GM12878 (cell line): ENCODE measurements at regions not wholly inside any gene's neighbourhood (a gene's known extent, or its start where the extent isn't known, plus 50 kb on each side); places are given as distances from the start of the nearest gene placed in this dataset.

ENCODE experiments used
- ATAC-seq: fragments of 200-7000 bp; cut with Tn5 transposase; 3 replicates; pipeline ENCODE4 v1.9.1; 2020; ENCODE audit warnings: mild to moderate bottlenecking, moderate library complexity
- BruUV-seq: library from RNA; stranded (reverse); fragments of 400-500 nt; replicated peaks from 2 replicates; lab custom pipeline; 2021; lab: Mats Ljungman, UMichigan
- CTCF ChIA-PET: fragments of 300-600 bp; sonication (Branson Sonifier 250); formaldehyde crosslinking; extraction: SDS; loops from one replicate; lab custom pipeline; 2021; ENCODE audit warnings: inconsistent platforms; lab: Yijun Ruan, JAX
- POLR2A ChIA-PET: fragments of 350-600 bp; formaldehyde crosslinking; extraction: SDS; loops from one replicate; lab custom pipeline; 2021; ENCODE audit warnings: inconsistent platforms; lab: Charles Lee
- RAD21 ChIA-PET: fragments of 300-600 bp; sonication (Branson Sonifier 250); formaldehyde crosslinking; loops from one replicate; lab custom pipeline; 2023; ENCODE audit warnings: antibody characterized with exemption; ENCODE audit not compliant: unreplicated experiment; lab: Charles Lee
- SMC1A ChIA-PET: fragments of 300-600 bp; sonication (Branson Sonifier 250); formaldehyde crosslinking; loops from one replicate; lab custom pipeline; 2023; ENCODE audit not compliant: unreplicated experiment, uncharacterized antibody; lab: Charles Lee
- DNase-seq: peaks from one replicate; pipeline ENCODE4 v3.0.0-alpha.2; 2011; ENCODE audit warnings: low read depth, low spot score
- FAIRE-seq: peaks from 3 replicates; lab custom pipeline; 2011; peaks lifted over from hg19 to GRCh38; lab: Jason Lieb, UNC
- H2AFZ ChIP-seq: 2 replicates; pipeline ENCODE4 v1.6.0; 2011; ENCODE audit warnings: low read depth, low read length, control low read depth; ENCODE audit not compliant: control insufficient read depth
- H3K27ac ChIP-seq: 2 replicates; pipeline ENCODE4 v1.5.1; 2011; ENCODE audit warnings: control low read depth; ENCODE audit not compliant: control insufficient read depth, insufficient read depth
- H3K27me3 ChIP-seq, 2 experiments: replicated peaks in 1 of 2; 2 replicates each; pipeline versions ENCODE4 v1.6.0 to v1.6.1; 2011; ENCODE audit warnings: low read length in 1 of 2; ENCODE audit not compliant: control insufficient read depth in 2 of 2, insufficient read depth in 2 of 2
- H3K36me3 ChIP-seq, 2 experiments: 2 replicates each; pipeline ENCODE4 v1.5.1; 2011; ENCODE audit warnings: low read length in 1 of 2; ENCODE audit not compliant: control insufficient read depth in 2 of 2, insufficient read depth in 2 of 2
- H3K4me1 ChIP-seq: 2 replicates; pipeline ENCODE4 v1.6.1; 2011; ENCODE audit warnings: mild to moderate bottlenecking, low read length, moderate library complexity, mixed read lengths; ENCODE audit not compliant: control insufficient read depth, insufficient read depth
- H3K4me2 ChIP-seq: 2 replicates; pipeline ENCODE4 v1.6.0; 2011; ENCODE audit warnings: control low read depth; ENCODE audit not compliant: control insufficient read depth, insufficient read depth
- H3K4me3 ChIP-seq: fragments of 200-600 bp; sonication (generic); 2 replicates; pipeline ENCODE4 v1.5.1; 2016
- H3K79me2 ChIP-seq: 2 replicates; pipeline ENCODE4 v1.6.0; 2011; ENCODE audit warnings: low read length; ENCODE audit not compliant: control insufficient read depth, insufficient read depth
- H3K9ac ChIP-seq: 2 replicates; pipeline ENCODE4 v1.8.0; 2011; ENCODE audit warnings: low read length, control low read depth, mixed read lengths; ENCODE audit not compliant: control insufficient read depth, insufficient read depth
- H3K9me3 ChIP-seq: replicated peaks from 3 replicates; pipeline ENCODE4 v1.5.1; 2011; ENCODE audit warnings: mild to moderate bottlenecking, low read length; ENCODE audit not compliant: control insufficient read depth, insufficient read depth
- H4K20me1 ChIP-seq: 2 replicates; pipeline ENCODE4 v1.6.0; 2011; ENCODE audit not compliant: control insufficient read depth, insufficient read depth
- CEBPB ChIP-seq, 2 experiments: fragments of 150-350 bp in 1 of 2; IDR thresholded peaks; 2 replicates each; pipeline ENCODE4 v1.6.1; 2012 to 2014; ENCODE audit warnings: low read depth in 2 of 2, low read length in 2 of 2, borderline replicate concordance in 1 of 2, inconsistent platforms in 1 of 2
- CEBPZ ChIP-seq: fragments of 150-350 bp; IDR thresholded peaks from 2 replicates; pipeline ENCODE4 v1.6.1; 2016; ENCODE audit warnings: low read depth, low read length
- CUX1 ChIP-seq: IDR thresholded peaks from 2 replicates; pipeline ENCODE4 v1.6.1; 2012; ENCODE audit warnings: improper control_type of control experiment, low read depth, low read length; ENCODE audit not compliant: insufficient replicate concordance
- GABPA ChIP-seq: IDR thresholded peaks from 2 replicates; pipeline ENCODE4 v1.6.1; 2014; ENCODE audit warnings: antibody characterized with exemption, low read depth, mild to moderate bottlenecking, inconsistent platforms
- MEF2A ChIP-seq: IDR thresholded peaks from 2 replicates; pipeline ENCODE4 v1.6.1; 2011; ENCODE audit warnings: low read depth, mild to moderate bottlenecking, low read length, moderate library complexity; ENCODE audit not compliant: insufficient read depth
- NR2F1 ChIP-seq: fragments of 450-650 bp; conservative IDR thresholded peaks from 2 replicates; pipeline ENCODE4 v1.6.1; 2017; ENCODE audit warnings: mild to moderate bottlenecking
- SIN3A ChIP-seq: IDR thresholded peaks from 2 replicates; pipeline ENCODE4 v1.6.1; 2012; ENCODE audit warnings: low read depth, low read length, improper control_type of control experiment
- STAT1 ChIP-seq: fragments of 450-650 bp; conservative IDR thresholded peaks from 2 replicates; pipeline ENCODE4 v1.6.1; 2014; ENCODE audit warnings: antibody characterized with exemption, mild to moderate bottlenecking
- SUPT20H ChIP-seq: IDR thresholded peaks from 2 replicates; pipeline ENCODE4 v1.6.1; 2011; ENCODE audit warnings: low read depth, mild to moderate bottlenecking, low read length, moderate library complexity, borderline replicate concordance; ENCODE audit not compliant: control insufficient read depth
- USF2 ChIP-seq: IDR thresholded peaks from 2 replicates; pipeline ENCODE4 v1.6.1; 2011; ENCODE audit warnings: low read depth, low read length, improper control_type of control experiment, borderline replicate concordance
- WRNIP1 ChIP-seq: IDR thresholded peaks from 2 replicates; pipeline ENCODE4 v1.6.1; 2011; ENCODE audit warnings: low read depth, low read length, improper control_type of control experiment, borderline replicate concordance
- YY1 ChIP-seq: IDR thresholded peaks from 2 replicates; pipeline ENCODE4 v1.6.1; 2011; ENCODE audit warnings: low read depth, mild to moderate bottlenecking, low read length
- ZBED1 ChIP-seq: IDR thresholded peaks from 2 replicates; pipeline ENCODE4 v1.6.1; 2016; ENCODE audit warnings: borderline replicate concordance
- ZNF24 ChIP-seq: fragments of 450-650 bp; IDR thresholded peaks from 2 replicates; pipeline ENCODE4 v1.6.1; 2017; ENCODE audit warnings: antibody characterized with exemption, mild to moderate bottlenecking
- ZZZ3 ChIP-seq: IDR thresholded peaks from 2 replicates; pipeline ENCODE4 v1.6.1; 2011; ENCODE audit warnings: low read depth; ENCODE audit not compliant: control insufficient read depth, insufficient read length
- WGBS: methylation state at CpG from one replicate; pipeline ENCODE4 v1.1.6; 2016; ENCODE audit warnings: low lambda C conversion rate; ENCODE audit not compliant: insufficient replicate concordance, insufficient coverage; ENCODE audit errors: missing lambda C conversion rate; 5-methylcytosine and 5-hydroxymethylcytosine counted together
- in situ Hi-C: fragments of 300-500 bp; cut with MboI; formaldehyde crosslinking; loops from 9 replicates; pipeline ENCODE4 v1.14.3; 2018; ENCODE audit warnings: mixed read lengths
- intact Hi-C: fragments of 100-400 bp; cut with micrococcal nuclease; formaldehyde crosslinking; loops from one replicate; pipeline ENCODE4 v1.14.2; 2022; ENCODE audit not compliant: unreplicated experiment

- Histone ChIP-seq H3K27ac (no peak overlapping the region), H3K9me3 (no peaks in the 10 kb centered on the region; the same call in 1 of the 3 replicates), H3K9ac (no peak overlapping the region), H3K4me2 (no peak overlapping the region), H3K79me2 (no peaks in the 10 kb centered on the region), H4K20me1 (no peaks in the 10 kb centered on the region), H3K36me3 (no peaks in the 10 kb centered on the region), H2AFZ (no peak overlapping the region), H3K4me1 (no peaks in the 10 kb centered on the region), H3K4me3 (no peak overlapping the region), H3K27me3 (no peaks in the 10 kb centered on the region)
- no peak for ATAC-seq
- ChIA-PET CTCF (no interaction called here), RAD21 (no interaction called here), SMC1A (interaction anchor here (1.3 to 11.0 kb wide), 2 partner anchors 8 to 26 kb away, joined by 4 to 105 read pairs; no protein-coding TSS in a partner anchor), POLR2A (no interaction called here)
- no peak for DNase-seq
- FAIRE-seq, result no peak
- BruUV-seq, result no TSS peak
- in situ Hi-C loops, result no loop called here
- intact Hi-C loops, result no loop called here
- 33% methylated on average over 5 of the region's 5 CpGs for WGBS
- TF ChIP-seq MEF2A (no peak), NR2F1 (no peak), ZNF24 (no peak), USF2 (no peak), YY1 (no peak), GABPA (no peak), CEBPB (IDR thresholded peaks at IDR 0.05; ENCODE audit: borderline replicate concordance in 1 of 2, low read depth in 2 of 2, low read length in 2 of 2) (no peak), ZZZ3 (no peak), STAT1 (no peak), ZBED1 (no peak), CUX1 (no peak), CEBPZ (no peak), SUPT20H (no peak), SIN3A (no peak), WRNIP1 (no peak)
Measured at GRCh38 chr2:6336752-6337471, 528.8 kb downstream of the CMPK2 start.
